ENCODE measurements at regions not wholly inside any gene's neighbourhood (a gene's known extent, or its start where the extent isn't known, plus 50 kb on each side); places are given as distances from the start of the nearest gene placed in this dataset.

- TF ChIP-seq CTCF (IDR thresholded peaks at IDR 0.05 in 4 of 5, conservative IDR thresholded peaks at IDR 0.05 in 1 of 5) (no peak), POLR2A (IDR thresholded peaks at IDR 0.05) (no peak)
Observed at GRCh38 chr3:117444175-117444574, 734.6 kb downstream of the TUSC7 start.

Measured in gastrocnemius medialis (tissue), 4 donors.